ENCODE measurements at regions not wholly inside any gene's neighbourhood (a gene's known extent, or its start where the extent isn't known, plus 50 kb on each side); places are given as distances from the start of the nearest gene placed in this dataset.

DNA sequence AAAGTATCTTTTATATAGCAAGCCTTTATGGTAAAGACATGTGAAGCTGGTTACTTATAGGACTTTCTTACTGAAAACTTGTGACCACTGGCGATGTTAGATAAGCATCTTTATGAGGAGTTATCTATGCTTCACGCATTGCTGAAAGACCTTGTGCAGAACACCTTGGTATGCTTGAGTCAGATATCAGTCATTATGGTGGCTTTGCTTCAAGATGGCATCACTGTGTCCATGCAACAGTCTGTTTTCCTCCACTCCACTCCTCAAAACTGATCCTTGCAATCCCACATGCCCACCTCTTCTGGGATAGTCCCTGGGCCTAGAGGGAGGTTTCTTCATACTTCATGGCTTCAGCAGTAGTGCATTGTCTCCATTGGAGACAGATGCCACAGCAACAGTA, 656.3 kb downstream of the ZNF385D start:
- TF ChIP-seq, protein P1, sequence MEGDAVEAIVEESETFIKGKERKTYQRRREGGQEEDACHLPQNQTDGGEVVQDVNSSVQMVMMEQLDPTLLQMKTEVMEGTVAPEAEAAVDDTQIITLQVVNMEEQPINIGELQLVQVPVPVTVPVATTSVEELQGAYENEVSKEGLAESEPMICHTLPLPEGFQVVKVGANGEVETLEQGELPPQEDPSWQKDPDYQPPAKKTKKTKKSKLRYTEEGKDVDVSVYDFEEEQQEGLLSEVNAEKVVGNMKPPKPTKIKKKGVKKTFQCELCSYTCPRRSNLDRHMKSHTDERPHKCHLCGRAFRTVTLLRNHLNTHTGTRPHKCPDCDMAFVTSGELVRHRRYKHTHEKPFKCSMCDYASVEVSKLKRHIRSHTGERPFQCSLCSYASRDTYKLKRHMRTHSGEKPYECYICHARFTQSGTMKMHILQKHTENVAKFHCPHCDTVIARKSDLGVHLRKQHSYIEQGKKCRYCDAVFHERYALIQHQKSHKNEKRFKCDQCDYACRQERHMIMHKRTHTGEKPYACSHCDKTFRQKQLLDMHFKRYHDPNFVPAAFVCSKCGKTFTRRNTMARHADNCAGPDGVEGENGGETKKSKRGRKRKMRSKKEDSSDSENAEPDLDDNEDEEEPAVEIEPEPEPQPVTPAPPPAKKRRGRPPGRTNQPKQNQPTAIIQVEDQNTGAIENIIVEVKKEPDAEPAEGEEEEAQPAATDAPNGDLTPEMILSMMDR (IDR thresholded peaks at IDR 0.05): no peak
- TF ChIP-seq POLR2A (IDR thresholded peaks at IDR 0.05): no peak

All from Peyer's patch (tissue), 4 donors.